Anterior cingulate cortex (tissue), 58 donors: ENCODE measurements at regions not wholly inside any gene's neighbourhood (a gene's known extent, or its start where the extent isn't known, plus 50 kb on each side); places are given as distances from the start of the nearest gene placed in this dataset.

Source experiments
- DNase-seq, 58 donors: peaks; one replicate each; lab custom pipeline; 2025; lab: John Stamatoyannopoulos, UW

GRCh38 chr10:44066527-44067255 is 318.2 kb downstream of the CXCL12 start:
- no peak for DNase-seq

GRCh38 chr10:44065788-44066526 is 318.9 kb downstream of the CXCL12 start:
- no peak for DNase-seq

DNA sequence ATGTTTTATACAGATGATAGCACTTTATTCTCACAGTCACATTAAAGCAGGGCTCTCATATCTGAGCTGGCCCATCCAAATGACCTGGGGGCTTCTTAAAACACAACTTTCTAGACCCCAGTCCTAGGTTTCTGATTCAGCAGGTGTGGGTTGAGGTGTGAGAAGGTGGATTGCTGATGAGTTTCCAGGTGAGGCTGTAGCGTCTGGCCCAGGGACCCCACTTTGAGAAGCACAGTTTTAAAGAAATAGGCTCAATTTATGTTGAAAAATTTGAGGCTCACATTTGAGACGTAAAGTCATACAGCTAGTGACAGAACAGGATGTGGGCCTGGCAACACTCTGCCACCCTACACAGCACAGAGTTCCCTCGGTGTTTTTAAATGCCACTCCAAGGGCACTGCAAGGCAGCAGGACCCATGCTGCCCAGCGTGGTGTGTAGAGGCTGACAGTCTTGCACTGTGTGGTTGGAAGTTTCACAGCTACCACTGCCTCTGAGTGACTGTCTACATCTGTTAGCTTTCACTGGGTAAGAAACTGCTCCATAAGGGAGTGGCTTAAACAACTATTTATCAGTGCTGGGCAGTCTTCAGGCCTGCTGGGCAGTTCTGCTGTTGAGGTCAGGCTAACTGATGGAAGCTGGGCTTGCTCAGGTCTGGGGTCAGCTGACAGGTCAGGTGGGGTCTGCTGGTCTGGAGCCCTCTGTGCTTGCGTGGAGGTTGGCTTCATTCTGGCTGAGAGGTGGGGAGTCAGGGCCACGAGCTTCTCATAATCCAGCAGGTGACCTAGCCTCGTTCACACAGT is 319.7 kb downstream of the CXCL12 start:
- DNase-seq: no peak

- no peak for DNase-seq
These were observed 320.6 kb downstream of the CXCL12 start for GRCh38 chr10:44064317-44064716.

GRCh38 chr10:44063686-44064085 is 321.2 kb downstream of the CXCL12 start:
- no peak for DNase-seq

- DNase-seq: no peak
These were observed 324.2 kb downstream of the CXCL12 start for GRCh38 chr10:44060719-44061118.

- no peak for DNase-seq
These were observed 324.7 kb downstream of the CXCL12 start for GRCh38 chr10:44060221-44060620.

DNA sequence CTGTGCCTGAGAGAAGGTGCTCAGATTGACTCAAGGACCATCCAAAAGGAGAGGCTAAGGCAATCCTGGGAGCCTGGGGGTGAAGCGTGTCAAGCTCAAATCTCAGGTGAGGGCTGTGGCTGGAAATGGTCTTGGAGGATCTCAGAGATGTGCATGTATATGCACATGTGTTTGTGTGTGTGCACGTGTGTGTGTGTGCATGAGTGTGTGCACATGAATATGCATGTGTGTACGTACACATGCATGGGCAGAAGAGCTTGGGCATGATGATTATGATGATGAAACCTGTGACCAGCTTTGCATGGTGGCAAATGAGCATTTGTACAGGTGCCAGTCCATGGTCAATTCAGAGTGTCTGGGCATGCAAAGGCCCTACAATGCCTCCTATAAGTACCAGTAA is 326.6 kb downstream of the CXCL12 start:
- DNase-seq: no peak

DNA sequence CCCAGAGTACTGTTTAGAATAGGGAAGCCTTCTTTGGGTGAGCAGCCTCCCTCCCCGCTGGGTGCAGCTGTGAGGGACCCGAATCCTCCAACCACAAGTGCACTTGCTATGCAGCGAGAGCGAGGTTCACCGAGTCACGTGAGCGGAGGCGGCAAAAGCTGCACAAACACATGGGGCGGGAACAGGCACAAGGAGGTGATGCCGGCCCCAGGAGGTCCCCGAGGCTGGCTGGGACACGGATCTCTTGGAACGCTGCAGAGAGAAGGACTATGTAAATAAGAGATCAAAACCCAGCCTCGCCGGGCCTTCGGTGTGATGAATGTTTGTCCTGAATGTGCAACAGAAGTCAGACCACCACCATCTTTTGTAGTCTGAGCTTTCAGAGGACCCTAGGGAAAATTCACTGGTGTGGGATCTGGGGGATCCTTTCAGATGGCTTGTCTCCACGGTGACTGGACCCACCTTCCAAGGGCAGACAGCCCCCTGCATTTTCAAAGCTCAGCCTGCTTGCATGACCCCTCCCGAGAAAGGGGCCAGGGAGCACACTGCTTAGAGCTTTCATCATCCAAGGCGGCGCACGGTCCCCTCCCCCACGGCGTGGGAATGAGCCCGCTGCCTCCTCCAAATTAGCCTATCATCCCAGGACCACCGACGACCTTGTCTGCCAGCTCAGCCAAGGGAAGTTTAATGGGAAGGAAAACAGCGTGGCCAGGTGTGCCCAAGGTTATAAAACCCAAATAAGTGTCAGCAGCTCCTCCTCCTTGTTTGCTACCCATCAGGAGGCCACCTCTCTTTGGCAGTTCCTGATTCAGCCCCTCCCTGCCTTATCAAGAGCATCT is 327.7 kb downstream of the CXCL12 start:
- no peak for DNase-seq

DNA sequence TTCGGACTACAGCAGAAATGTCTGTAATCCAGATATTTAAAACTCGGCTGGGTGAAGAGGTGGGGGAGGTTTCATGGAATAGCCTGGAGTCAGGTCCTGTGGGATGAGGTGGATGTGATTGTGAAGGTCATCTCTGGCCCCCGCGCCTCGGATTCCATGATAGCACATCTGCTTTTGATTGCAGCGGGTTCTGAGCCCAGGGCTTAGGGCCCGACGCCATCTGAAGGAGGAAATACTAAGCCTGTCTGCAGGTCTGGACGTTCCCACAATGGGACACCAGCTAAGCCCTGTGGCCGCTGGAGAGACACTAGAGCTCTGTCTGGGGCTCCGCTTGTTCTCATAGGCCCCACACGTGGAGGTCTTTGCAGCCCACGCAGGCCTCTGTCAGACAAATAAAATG is 328.7 kb downstream of the CXCL12 start:
- no peak for DNase-seq

DNA sequence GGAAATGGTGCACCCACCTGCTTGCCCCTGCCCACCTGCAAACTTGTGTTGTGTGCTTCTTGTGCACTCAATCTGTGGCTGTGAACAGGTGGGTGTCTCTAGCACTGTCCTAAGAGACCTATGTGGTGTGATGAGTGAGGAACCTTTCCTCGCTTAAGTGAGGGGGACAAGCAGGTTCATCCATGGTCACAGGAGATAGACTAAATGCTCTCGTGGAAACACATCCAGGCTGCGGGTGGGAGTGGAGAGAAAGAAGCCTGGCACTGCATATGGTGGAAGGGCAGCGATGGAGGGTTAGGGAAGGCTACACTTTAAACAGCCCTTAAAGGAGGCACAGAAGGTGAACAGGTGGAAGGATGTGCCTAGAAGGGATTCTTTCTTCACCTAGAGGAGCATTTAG is 330.9 kb downstream of the CXCL12 start:
- DNase-seq: no peak

GRCh38 chr10:44053391-44053790 is 331.5 kb downstream of the CXCL12 start:
- DNase-seq: no peak

- no peak for DNase-seq
These were observed 333.1 kb downstream of the CXCL12 start for GRCh38 chr10:44051584-44052385.

DNA sequence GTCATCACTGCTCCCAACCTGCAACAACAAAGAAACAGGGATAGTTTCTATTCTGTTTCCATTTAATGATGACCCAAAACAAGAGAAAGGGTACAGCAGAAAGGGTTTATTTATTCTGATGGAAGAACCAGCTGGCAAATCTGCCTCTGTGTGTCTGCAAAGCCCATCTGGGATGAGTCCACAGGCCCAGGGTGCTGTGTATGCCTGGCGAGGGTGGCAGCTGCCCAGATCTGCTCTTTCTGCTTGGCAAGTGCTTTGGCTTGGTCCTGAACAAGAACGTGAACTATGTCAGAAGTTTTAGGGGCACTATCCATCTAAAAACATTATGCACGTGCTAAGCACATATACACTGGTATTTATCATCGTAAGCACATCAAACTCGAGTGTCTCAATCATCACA is 333.8 kb downstream of the CXCL12 start:
- DNase-seq: peak in 2 of 58 donors; percentile 6 to 31

DNA sequence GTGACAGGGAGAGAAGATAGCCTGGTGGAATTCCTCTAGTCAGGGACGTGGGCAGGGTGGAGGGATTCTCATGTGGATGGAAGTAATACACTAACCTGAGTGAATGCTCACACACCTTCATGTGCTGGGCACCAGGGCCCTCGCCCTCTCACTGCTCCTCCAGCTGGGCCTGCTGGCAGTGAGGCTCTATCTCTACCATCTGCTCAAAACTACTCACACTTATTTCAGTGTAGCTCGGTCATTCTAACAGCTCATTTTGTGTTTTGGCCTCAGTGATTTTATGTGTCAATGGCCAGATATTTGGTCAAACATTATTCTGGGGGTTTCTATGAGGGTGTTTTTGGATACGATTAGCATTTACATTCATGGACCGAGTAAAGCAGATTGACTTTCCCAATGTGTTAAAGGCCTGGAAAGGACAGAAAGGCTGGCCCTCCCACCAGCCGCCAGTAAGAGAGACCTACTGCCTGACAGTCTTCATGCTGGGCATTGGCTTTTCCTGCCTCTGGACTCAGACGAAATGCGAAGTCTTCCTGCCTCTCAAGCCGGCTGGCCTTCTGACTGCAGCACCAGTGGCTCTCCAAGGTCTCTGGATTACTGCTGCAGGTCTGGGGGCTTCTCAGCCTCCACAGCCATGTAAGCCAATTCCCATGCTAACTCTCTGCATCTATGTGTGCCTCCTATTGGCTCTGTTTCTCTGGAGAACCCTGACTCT is 335.4 kb downstream of the CXCL12 start:
- no peak for DNase-seq

- DNase-seq: no peak
These were observed 337.5 kb downstream of the CXCL12 start for GRCh38 chr10:44047361-44047760.

- DNase-seq: peak in 25 of 58 donors; percentile 10 to 66 (median 23)
These were observed 338.3 kb downstream of the CXCL12 start for GRCh38 chr10:44046605-44047004.

- no peak for DNase-seq
These were observed 339.9 kb downstream of the CXCL12 start for GRCh38 chr10:44045020-44045419.

- no peak for DNase-seq
These were observed 340.3 kb downstream of the CXCL12 start for GRCh38 chr10:44044549-44044948.
